ENCODE measurements at regions not wholly inside any gene's neighbourhood (a gene's known extent, or its start where the extent isn't known, plus 50 kb on each side); places are given as distances from the start of the nearest gene placed in this dataset.

DNA sequence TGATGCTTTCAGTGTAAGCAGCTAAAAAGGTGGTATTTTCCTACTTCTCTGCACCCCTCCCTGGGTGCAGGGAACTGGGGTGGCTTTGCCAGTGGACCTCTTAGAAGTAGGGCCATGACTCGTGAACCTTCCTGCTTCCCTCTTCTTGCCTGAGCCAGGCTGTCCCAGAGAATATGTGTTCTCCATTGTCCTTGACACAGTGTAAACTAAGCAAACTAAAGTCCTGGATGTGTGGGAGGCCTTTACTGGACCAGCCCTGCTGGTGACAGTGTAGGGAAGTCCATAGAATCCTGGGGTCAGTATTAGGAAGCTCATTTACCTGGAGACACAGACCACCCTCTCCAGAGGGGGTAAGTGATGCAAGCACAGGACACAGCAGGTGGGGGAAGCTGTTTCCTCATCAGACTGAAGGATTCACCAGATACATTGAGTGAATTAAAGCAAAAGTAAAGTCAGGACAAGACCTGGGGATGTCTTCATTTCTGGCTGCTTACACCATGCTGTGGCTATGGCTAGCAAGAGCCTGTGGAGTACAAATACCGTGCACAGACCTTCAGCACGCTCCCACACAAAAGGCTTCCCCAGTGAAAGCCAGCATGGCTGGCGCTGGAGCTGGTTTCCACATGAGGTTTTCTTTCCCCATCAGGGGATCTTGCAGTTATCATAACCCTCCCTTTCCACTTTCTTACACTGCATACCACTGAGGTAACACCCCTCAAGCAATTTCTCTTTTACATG, 64.8 kb upstream of the LPP start:
- intact Hi-C loops (cut with micrococcal nuclease), result no loop called here
- DNase-seq, result no peak
- Mint-ChIP-seq H3K27ac (no peak overlapping the region), H3K36me3 (no peaks in the 10 kb centered on the region), H3K9me3 (no peaks in the 10 kb centered on the region), H3K27me3 (no peaks in the 10 kb centered on the region), H3K4me1 (ENCODE audit: low read depth) (peaks cover 7% of the 10 kb centered on the region), H3K4me3 (no peak overlapping the region)
- POLR2A ChIA-PET, result no interaction called here
- CTCF ChIA-PET, result no interaction called here

DNA sequence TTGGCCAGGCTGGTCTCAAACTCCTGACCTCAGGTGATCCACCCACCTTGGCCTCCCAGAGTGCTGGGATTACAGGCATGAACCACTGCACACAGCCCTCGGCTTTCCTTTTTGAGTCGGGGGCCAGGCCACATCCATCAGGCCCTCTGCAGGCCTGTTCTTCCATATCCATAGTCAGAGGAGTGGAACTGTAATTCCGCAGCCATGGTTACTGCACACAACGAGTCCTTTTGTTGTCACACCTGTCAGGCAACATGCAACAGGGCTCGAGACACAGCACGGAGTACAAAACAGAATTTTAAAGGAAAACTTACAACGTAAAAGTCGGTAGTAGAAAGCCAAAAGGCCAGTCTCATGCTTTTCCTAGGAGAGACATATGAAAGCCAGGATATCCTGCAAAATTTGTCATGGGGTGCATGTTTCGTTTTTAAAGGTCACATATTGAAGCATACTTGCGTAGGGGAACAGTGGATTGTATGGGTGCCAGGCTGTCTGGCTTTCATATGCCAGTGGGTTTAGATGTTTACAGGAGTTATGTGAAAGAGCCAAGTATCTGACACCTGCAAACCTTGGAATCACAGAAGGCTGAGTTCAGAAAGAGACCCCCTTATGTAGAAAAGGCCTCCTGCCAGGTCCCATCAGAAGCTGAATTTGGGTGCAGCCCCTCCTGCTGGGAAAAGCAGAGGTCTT, 63.2 kb upstream of the LPP start:
- CTCF ChIA-PET, result no interaction called here

GRCh38 chr3:188091746-188092145, 62.2 kb upstream of the LPP start:
- ChIA-PET POLR2A (no interaction called here), CTCF (no interaction called here)
- H3K4me3 Mint-ChIP-seq, result no peak overlapping the region
- intact Hi-C loops (cut with micrococcal nuclease), result no loop called here
- no peaks in the 10 kb centered on the region for H3K9me3 Mint-ChIP-seq
- no peaks in the 10 kb centered on the region for H3K27me3 Mint-ChIP-seq
- H3K36me3 Mint-ChIP-seq, result no peaks in the 10 kb centered on the region
- no peak overlapping the region for H3K27ac Mint-ChIP-seq
- peaks cover 7% of the 10 kb centered on the region for H3K4me1 Mint-ChIP-seq (ENCODE audit: low read depth)
- DNase-seq, result no peak

More for the DNA sequence above, 63.2 kb upstream of the LPP start:
- H3K9me3 Mint-ChIP-seq, result no peaks in the 10 kb centered on the region
- no peak overlapping the region for H3K27ac Mint-ChIP-seq
- H3K4me3 Mint-ChIP-seq, result no peak overlapping the region
- H3K27me3 Mint-ChIP-seq, result no peaks in the 10 kb centered on the region
- POLR2A ChIA-PET, result no interaction called here
- intact Hi-C loops (cut with micrococcal nuclease), result no loop called here
- H3K4me1 Mint-ChIP-seq (ENCODE audit: low read depth), result peaks cover 7% of the 10 kb centered on the region
- DNase-seq, result no peak
- H3K36me3 Mint-ChIP-seq, result no peaks in the 10 kb centered on the region

GRCh38 chr3:188092648-188093047, 61.3 kb upstream of the LPP start:
- H3K27me3 Mint-ChIP-seq, result no peaks in the 10 kb centered on the region
- ChIA-PET CTCF (no interaction called here), POLR2A (no interaction called here)
- DNase-seq, result peak; percentile 75
- no peaks in the 10 kb centered on the region for H3K9me3 Mint-ChIP-seq
- H3K4me3 Mint-ChIP-seq, result no peak overlapping the region
- H3K27ac Mint-ChIP-seq, result no peak overlapping the region
- intact Hi-C loops (cut with micrococcal nuclease), result no loop called here
- peaks cover 7% of the 10 kb centered on the region for H3K4me1 Mint-ChIP-seq (ENCODE audit: low read depth)
- H3K36me3 Mint-ChIP-seq, result no peaks in the 10 kb centered on the region

- Mint-ChIP-seq H3K9me3 (peaks cover 4% of the 10 kb centered on the region), H3K27me3 (no peaks in the 10 kb centered on the region), H3K36me3 (no peaks in the 10 kb centered on the region), H3K27ac (no peak overlapping the region), H3K4me3 (no peak overlapping the region), H3K4me1 (ENCODE audit: low read depth) (peaks cover 7% of the 10 kb centered on the region)
- no peak for DNase-seq
- ChIA-PET CTCF (no interaction called here), POLR2A (interaction anchor here (0.7 kb wide), 1 partner anchor 1128 kb away, joined by 3 read pairs; no protein-coding TSS in a partner anchor)
- intact Hi-C loops (cut with micrococcal nuclease), result no loop called here
Observed at GRCh38 chr3:188095431-188095830, 58.5 kb upstream of the LPP start.

DNA sequence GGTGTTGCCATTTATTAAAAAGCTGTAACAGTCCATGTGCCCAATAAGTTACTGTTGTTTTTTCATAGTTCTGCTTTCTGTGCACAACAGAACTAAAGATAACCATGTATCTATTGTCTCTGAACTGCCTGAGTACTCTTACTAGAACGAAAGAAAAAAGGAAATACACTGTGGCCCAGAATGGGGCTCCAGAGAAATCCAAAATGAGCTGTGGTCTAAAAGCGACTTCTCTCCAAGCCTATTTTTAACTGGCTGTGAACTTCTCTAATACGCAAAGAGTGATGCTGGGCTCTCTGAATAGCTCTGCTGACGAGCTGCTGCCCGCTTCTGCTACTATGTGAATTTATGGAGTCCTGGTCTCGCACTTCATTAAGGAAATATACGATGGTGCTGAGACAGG, 56.2 kb upstream of the LPP start:
- ChIA-PET CTCF (no interaction called here), POLR2A (no interaction called here)
- H3K9me3 Mint-ChIP-seq, result peaks cover 13% of the 10 kb centered on the region
- no peaks in the 10 kb centered on the region for H3K27me3 Mint-ChIP-seq
- no peaks in the 10 kb centered on the region for H3K36me3 Mint-ChIP-seq
- no peak overlapping the region for H3K4me3 Mint-ChIP-seq
- peaks cover under 1% of the 10 kb centered on the region for H3K4me1 Mint-ChIP-seq (ENCODE audit: low read depth)
- intact Hi-C loops (cut with micrococcal nuclease), result no loop called here
- DNase-seq, result no peak
- H3K27ac Mint-ChIP-seq, result no peak overlapping the region

DNA sequence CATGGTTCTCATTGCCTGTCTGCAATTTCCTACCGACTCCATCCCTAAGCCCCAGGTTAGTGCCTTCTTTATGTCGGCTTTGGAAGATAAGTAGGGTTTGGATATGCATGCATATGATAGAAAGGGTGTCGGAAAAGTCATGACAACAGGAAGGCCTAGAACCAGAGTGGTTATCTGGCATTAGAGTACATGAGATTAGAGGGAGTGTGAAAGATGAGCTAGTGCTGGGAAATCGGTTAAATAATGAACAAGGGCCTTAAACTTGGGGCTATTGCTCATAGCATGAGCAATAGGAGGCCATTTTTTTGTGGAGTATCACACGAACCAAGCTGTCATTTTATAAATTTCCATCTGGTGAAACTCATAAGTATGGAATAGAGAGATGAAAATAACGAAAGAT, 54.0 kb upstream of the LPP start:
- DNase-seq, result no peak
- intact Hi-C loops (cut with micrococcal nuclease), result no loop called here
- ChIA-PET POLR2A (no interaction called here), CTCF (no interaction called here)
- H3K4me3 Mint-ChIP-seq, result no peak overlapping the region
- H3K9me3 Mint-ChIP-seq, result peaks cover 13% of the 10 kb centered on the region
- H3K27ac Mint-ChIP-seq, result no peak overlapping the region
- H3K36me3 Mint-ChIP-seq, result no peaks in the 10 kb centered on the region
- no peaks in the 10 kb centered on the region for H3K4me1 Mint-ChIP-seq (ENCODE audit: low read depth)
- no peaks in the 10 kb centered on the region for H3K27me3 Mint-ChIP-seq

- no peaks in the 10 kb centered on the region for H3K36me3 Mint-ChIP-seq
- CTCF ChIA-PET, result interaction anchor here (0.5 kb wide), 1 partner anchor 935 kb away, joined by 3 read pairs; no protein-coding TSS in a partner anchor
- no peak for DNase-seq
- H3K27me3 Mint-ChIP-seq, result peaks cover 3% of the 10 kb centered on the region
- H3K9me3 Mint-ChIP-seq, result peaks cover 13% of the 10 kb centered on the region
- intact Hi-C loops (cut with micrococcal nuclease), result no loop called here
- H3K4me3 Mint-ChIP-seq, result no peak overlapping the region
- no peaks in the 10 kb centered on the region for H3K4me1 Mint-ChIP-seq (ENCODE audit: low read depth)
- POLR2A ChIA-PET, result no interaction called here
- no peak overlapping the region for H3K27ac Mint-ChIP-seq
Observed at GRCh38 chr3:188102861-188103547, 51.0 kb upstream of the LPP start.

- no peak overlapping the region for H3K27ac Mint-ChIP-seq
- intact Hi-C loops (cut with micrococcal nuclease), result no loop called here
Observed at GRCh38 chr3:188104050-188104449, 49.9 kb upstream of the LPP start.

More at GRCh38 chr3:188104050-188104449, 49.9 kb upstream of the LPP start:
- no peak for DNase-seq
- H3K4me3 Mint-ChIP-seq, result no peak overlapping the region
- no peaks in the 10 kb centered on the region for H3K36me3 Mint-ChIP-seq
- H3K27me3 Mint-ChIP-seq, result peaks cover 3% of the 10 kb centered on the region
- POLR2A ChIA-PET, result no interaction called here
- H3K9me3 Mint-ChIP-seq, result peaks cover 13% of the 10 kb centered on the region
- CTCF ChIA-PET, result no interaction called here
- H3K4me1 Mint-ChIP-seq (ENCODE audit: low read depth), result peaks cover 5% of the 10 kb centered on the region
